NCI-H748 (cell line): ENCODE measurements at regions not wholly inside any gene's neighbourhood (a gene's known extent, or its start where the extent isn't known, plus 50 kb on each side); places are given as distances from the start of the nearest gene placed in this dataset.
"Not testable (repeated sequence)": the region's sequence is repeated elsewhere in the genome, so short reads cannot be mapped to it uniquely, and the experiment has no call there.

Source experiments
- DNase-seq: peaks from one replicate; lab custom pipeline; 2025; ENCODE audit not compliant: unreplicated experiment; lab: John Stamatoyannopoulos, UW

GRCh38 chrX:56125946-56126345 lies 106.2 kb upstream of the KLF8 start:
- no peak for DNase-seq

GRCh38 chrX:56130031-56130430 lies 102.1 kb upstream of the KLF8 start:
- DNase-seq, result no peak

DNA sequence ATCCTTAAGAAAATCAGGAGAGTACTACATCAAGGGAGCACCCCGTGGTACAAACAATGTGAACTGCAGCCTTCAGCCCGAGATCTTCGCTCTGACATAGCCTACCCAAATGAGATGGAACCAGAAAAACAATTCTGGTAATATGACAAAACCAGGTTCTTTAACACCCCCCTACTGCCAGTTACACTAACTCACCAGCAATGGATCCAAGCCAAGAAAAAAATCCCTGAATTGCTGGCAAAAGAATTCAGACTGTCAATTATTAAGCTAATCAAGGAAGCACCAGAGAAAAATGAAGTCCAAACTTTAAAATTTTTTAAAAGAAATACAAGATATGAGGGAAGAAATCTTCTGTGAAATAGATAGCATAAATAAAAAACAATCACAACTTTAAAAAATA lies 101.7 kb upstream of the KLF8 start:
- DNase-seq, result no peak

- DNase-seq, result not testable (repeated sequence)
Observed at GRCh38 chrX:56164135-56164534, 68.0 kb upstream of the KLF8 start.
